Transverse colon (tissue), 4 donors: ENCODE measurements at regions not wholly inside any gene's neighbourhood (a gene's known extent, or its start where the extent isn't known, plus 50 kb on each side); places are given as distances from the start of the nearest gene placed in this dataset.

Source experiments
- DNase-seq: peaks from one replicate; pipeline ENCODE4 v3.0.0-alpha.2; 2019
- H3K27ac ChIP-seq, 4 donors: fragments of 200-600 bp; sonication (generic); 2 replicates each; pipeline ENCODE4 v1.5.1; 2016 to 2018; ENCODE audit warnings: inconsistent platforms in 4 of 4
- H3K27me3 ChIP-seq: fragments of 200-600 bp; sonication (generic); 2 replicates; pipeline ENCODE4 v1.5.1; 2017; ENCODE audit warnings: inconsistent platforms
- H3K36me3 ChIP-seq, 4 donors: fragments of 200-600 bp; sonication (generic); 2 replicates each; pipeline ENCODE4 v1.5.1; 2017 to 2019; ENCODE audit warnings: inconsistent platforms in 4 of 4
- H3K4me1 ChIP-seq, 4 donors: fragments of 200-600 bp; sonication (generic); 2 replicates each; pipeline ENCODE4 v1.5.1; 2017 to 2020; ENCODE audit warnings: inconsistent platforms in 4 of 4
- H3K4me3 ChIP-seq, 4 donors: fragments of 200-600 bp; sonication (generic); 1 replicate in 1 of 4; 2 replicates in 3 of 4; pipeline versions ENCODE4 v1.5.1 to v1.6.1; 2017 to 2019; ENCODE audit warnings: inconsistent platforms in 4 of 4
- H3K9me3 ChIP-seq, 2 donors: fragments of 200-600 bp; sonication (generic); 2 replicates each; pipeline ENCODE4 v1.5.1; 2017 to 2019; ENCODE audit warnings: inconsistent platforms in 2 of 2
- EP300 ChIP-seq: sonication (generic); formaldehyde crosslinking; IDR thresholded peaks from one replicate; pipeline ENCODE4 v1.6.1; 2017; ENCODE audit warnings: antibody characterized with exemption, low read depth
- POLR2A ChIP-seq: fragments of 450-650 bp; IDR thresholded peaks from one replicate; pipeline ENCODE4 v1.6.1; 2016; ENCODE audit warnings: antibody characterized with exemption, mild to moderate bottlenecking, moderate library complexity
- POLR2AphosphoS5 ChIP-seq, 3 donors: sonication (generic); formaldehyde crosslinking; IDR thresholded peaks; one replicate each; pipeline ENCODE4 v1.6.1; 2016; ENCODE audit warnings: antibody characterized with exemption in 3 of 3
- WGBS, 2 donors: methylation state at CpG; one replicate each; pipeline ENCODE4 v1.1.5; 2018; ENCODE audit warnings: low coverage in 1 of 2; 5-methylcytosine and 5-hydroxymethylcytosine counted together
- in situ Hi-C, 4 donors: fragments of 200-750 bp; cut with MboI; loops; one replicate each; pipeline versions ENCODE4 v1.15.0 to v1.15.1; 2017; ENCODE audit warnings: low sequenced_read_pairs in 3 of 4, low pct_ligation_motif_present in 1 of 4, low pct_unique_long_range_greater_than_20kb in 1 of 4
- intact Hi-C: fragments of 100-400 bp; cut with DNase I; formaldehyde crosslinking; loops from one replicate; pipeline ENCODE4 v1.15.1; 2023; ENCODE audit warnings: low total_unique reads
- TF ChIP-seq, protein P1 (sequence below), 5 experiments: fragments of 200-600 bp in 3 of 5; fragments of 450-650 bp in 2 of 5; sonication (generic) in 3 of 5; IDR thresholded peaks; 1 replicate in 2 of 5; 2 replicates in 3 of 5; pipeline ENCODE4 v1.5.1; 2016 to 2017; ENCODE audit warnings: antibody characterized with exemption in 5 of 5, inconsistent platforms in 3 of 5, mild to moderate bottlenecking in 2 of 5, moderate library complexity in 1 of 5

DNA sequence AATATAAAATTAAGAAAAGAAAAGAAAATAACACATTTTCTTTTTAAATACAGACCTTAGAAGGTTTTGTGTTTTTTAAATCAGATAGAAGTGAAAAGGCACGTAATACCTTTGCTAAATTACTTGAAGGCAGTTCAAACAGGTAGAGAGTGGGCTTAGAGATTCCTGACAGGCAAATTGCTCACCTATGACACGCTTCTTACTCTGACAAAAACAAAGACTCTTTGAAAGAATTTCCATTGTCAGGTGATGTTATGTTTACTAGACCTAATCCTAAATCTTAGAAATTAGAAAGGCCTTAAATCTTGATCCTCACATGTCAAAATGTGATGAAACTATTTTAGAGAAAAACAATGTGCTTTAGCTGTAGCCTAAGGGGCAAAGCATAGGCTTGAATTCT, 522.9 kb downstream of the SOX11 start:
- no peak for DNase-seq
- H3K4me3 ChIP-seq = no peak overlapping the region
- TF ChIP-seq, protein P1, sequence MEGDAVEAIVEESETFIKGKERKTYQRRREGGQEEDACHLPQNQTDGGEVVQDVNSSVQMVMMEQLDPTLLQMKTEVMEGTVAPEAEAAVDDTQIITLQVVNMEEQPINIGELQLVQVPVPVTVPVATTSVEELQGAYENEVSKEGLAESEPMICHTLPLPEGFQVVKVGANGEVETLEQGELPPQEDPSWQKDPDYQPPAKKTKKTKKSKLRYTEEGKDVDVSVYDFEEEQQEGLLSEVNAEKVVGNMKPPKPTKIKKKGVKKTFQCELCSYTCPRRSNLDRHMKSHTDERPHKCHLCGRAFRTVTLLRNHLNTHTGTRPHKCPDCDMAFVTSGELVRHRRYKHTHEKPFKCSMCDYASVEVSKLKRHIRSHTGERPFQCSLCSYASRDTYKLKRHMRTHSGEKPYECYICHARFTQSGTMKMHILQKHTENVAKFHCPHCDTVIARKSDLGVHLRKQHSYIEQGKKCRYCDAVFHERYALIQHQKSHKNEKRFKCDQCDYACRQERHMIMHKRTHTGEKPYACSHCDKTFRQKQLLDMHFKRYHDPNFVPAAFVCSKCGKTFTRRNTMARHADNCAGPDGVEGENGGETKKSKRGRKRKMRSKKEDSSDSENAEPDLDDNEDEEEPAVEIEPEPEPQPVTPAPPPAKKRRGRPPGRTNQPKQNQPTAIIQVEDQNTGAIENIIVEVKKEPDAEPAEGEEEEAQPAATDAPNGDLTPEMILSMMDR (IDR thresholded peaks at IDR 0.05) = no peak
- TF ChIP-seq POLR2A = no peak
- no peak for TF ChIP-seq POLR2AphosphoS5 (IDR thresholded peaks at IDR 0.05)
- TF ChIP-seq EP300 = no peak
- no peaks in the 10 kb centered on the region for H3K27me3 ChIP-seq
- in situ Hi-C loops (no loop called here), intact Hi-C loops (no loop called here)
- H3K36me3 ChIP-seq = no peaks in the 10 kb centered on the region
- no peaks in the 10 kb centered on the region for H3K9me3 ChIP-seq
- 85 to 92% methylated on average over 2 of the region's 2 CpGs for WGBS, 2 donors
- no peaks in the 10 kb centered on the region for H3K4me1 ChIP-seq
- H3K27ac ChIP-seq = no peak overlapping the region

DNA sequence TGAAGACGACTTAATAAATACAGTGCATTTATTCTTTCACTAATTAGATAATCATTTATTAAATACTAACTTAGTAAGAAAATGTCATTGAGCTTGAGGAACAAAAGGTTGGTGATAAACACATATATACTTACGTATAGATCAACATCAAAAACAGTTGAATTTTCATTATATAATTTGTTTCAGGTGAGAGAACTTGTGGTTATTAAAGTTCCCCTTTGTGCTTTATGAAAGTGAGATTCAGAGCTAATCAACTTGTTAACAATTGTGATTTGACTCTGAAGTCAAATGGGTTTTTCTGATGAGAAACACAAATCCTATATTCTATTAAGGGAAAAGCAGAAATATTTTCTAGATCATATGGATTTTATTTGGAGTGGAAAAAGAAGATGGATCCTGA, 524.0 kb downstream of the SOX11 start:
- TF ChIP-seq POLR2AphosphoS5 (IDR thresholded peaks at IDR 0.05) = no peak
- TF ChIP-seq POLR2A = no peak
- TF ChIP-seq, protein P1 (IDR thresholded peaks at IDR 0.05) = no peak
- TF ChIP-seq EP300 = no peak
- Histone ChIP-seq H3K4me1 (no peaks in the 10 kb centered on the region), H3K4me3 (no peak overlapping the region), H3K9me3 (no peaks in the 10 kb centered on the region), H3K27me3 (no peaks in the 10 kb centered on the region), H3K36me3 (no peaks in the 10 kb centered on the region), H3K27ac (no peak overlapping the region)
- DNase-seq = no peak
- intact Hi-C loops (no loop called here), in situ Hi-C loops (no loop called here)
- 74 to 76% methylated on average over 2 of the region's 2 CpGs for WGBS, 2 donors

DNA sequence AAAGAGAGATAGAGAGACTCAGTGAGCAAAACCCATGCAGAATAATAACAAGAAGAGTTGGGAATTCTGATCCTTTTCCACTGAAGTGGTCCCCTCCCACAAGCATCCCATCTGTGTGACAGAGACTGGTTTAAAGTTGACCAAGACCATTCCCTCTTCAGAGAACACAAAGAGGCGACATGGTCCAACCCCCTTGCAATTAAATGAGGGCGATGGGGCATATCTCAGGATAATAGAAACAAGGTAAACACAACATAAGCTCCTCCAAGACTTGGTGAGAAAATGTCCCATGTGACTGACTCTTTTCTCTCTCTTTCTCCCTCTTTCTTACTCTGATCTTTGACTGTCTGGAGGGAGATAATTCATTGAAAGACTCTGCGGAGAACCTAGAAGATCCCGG, 526.7 kb downstream of the SOX11 start:
- intact Hi-C loops (no loop called here), in situ Hi-C loops (no loop called here)
- no peak overlapping the region for H3K4me3 ChIP-seq
- H3K4me1 ChIP-seq = no peaks in the 10 kb centered on the region
- H3K27ac ChIP-seq = no peak overlapping the region
- no peak for TF ChIP-seq POLR2AphosphoS5 (IDR thresholded peaks at IDR 0.05)
- TF ChIP-seq EP300 = no peak
- TF ChIP-seq POLR2A = no peak
- TF ChIP-seq, protein P1 (IDR thresholded peaks at IDR 0.05) = no peak
- no peaks in the 10 kb centered on the region for H3K27me3 ChIP-seq
- no peaks in the 10 kb centered on the region for H3K9me3 ChIP-seq
- H3K36me3 ChIP-seq = no peaks in the 10 kb centered on the region
- no peak for DNase-seq
- 82 to 91% methylated on average over 4 of the region's 4 CpGs for WGBS, 2 donors

DNA sequence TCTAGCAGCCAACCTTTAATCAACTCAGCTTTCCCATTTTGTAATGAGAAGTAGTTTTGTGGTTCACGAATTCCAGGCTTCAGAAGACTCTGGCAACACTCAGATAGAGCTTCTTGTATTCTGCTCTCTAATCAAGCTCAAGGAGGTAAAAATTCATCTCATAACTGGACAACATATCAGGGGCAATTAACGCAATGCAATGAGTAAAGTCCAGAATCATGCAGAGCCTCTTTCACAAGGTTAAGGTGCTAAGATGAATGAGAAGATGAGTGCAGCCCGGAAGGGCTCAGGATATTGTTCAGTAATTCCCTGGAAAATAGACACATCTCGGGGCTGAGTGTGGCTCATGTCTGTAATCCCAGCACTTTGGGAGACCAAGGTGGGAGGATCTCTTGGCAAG, 527.7 kb downstream of the SOX11 start:
- Histone ChIP-seq H3K36me3 (no peaks in the 10 kb centered on the region), H3K9me3 (no peaks in the 10 kb centered on the region), H3K27me3 (no peaks in the 10 kb centered on the region), H3K4me1 (no peaks in the 10 kb centered on the region), H3K27ac (no peak overlapping the region), H3K4me3 (no peak overlapping the region)
- 63 to 84% methylated on average over 3 to 4 of the region's 4 CpGs for WGBS, 2 donors
- intact Hi-C loops = no loop called here
- TF ChIP-seq, protein P1 (IDR thresholded peaks at IDR 0.05) = no peak
- TF ChIP-seq EP300 (no peak), POLR2AphosphoS5 (IDR thresholded peaks at IDR 0.05) (no peak), POLR2A (no peak)
- no peak for DNase-seq
- in situ Hi-C loops = no loop called here
